B cell (primary cell): ENCODE measurements at regions not wholly inside any gene's neighbourhood (a gene's known extent, or its start where the extent isn't known, plus 50 kb on each side); places are given as distances from the start of the nearest gene placed in this dataset.

ENCODE experiments used
- ATAC-seq: fragments of 200-7000 bp; cut with Tn5 transposase; one replicate; pipeline ENCODE4 v1.10.0; 2021; ENCODE audit warnings: low read depth, mild to moderate bottlenecking, moderate number of reproducible peaks, moderate library complexity
- CTCF ChIA-PET: fragments of 350-600 bp; sonication (Branson Sonifier 250); formaldehyde crosslinking; loops from one replicate; lab custom pipeline; 2021; ENCODE audit warnings: antibody characterized with exemption, inconsistent platforms; lab: Charles Lee
- POLR2A ChIA-PET: fragments of 350-600 bp; sonication (Branson Sonifier 250); formaldehyde crosslinking; loops from one replicate; lab custom pipeline; 2021; ENCODE audit warnings: antibody characterized with exemption; lab: Charles Lee
- DNase-seq: peaks from one replicate; pipeline ENCODE4 v3.0.0; 2013
- H2AFZ ChIP-seq: 2 replicates; pipeline ENCODE4 v1.6.1; 2012; ENCODE audit warnings: mild to moderate bottlenecking, low read depth, low read length; ENCODE audit not compliant: insufficient read depth, poor library complexity, severe bottlenecking
- H3K27ac ChIP-seq, 2 donors: 1 replicate in 1 of 2; 2 replicates in 1 of 2; pipeline ENCODE4 v1.5.1; 2012 to 2013; ENCODE audit warnings: low read length in 2 of 2, mild to moderate bottlenecking in 2 of 2, moderate library complexity in 1 of 2
- H3K27me3 ChIP-seq, 4 experiments: fragments of 200-600 bp in 1 of 4; sonication (generic) in 1 of 4; replicated peaks in 1 of 4; 1 replicate in 2 of 4; 2 replicates in 2 of 4; pipeline versions ENCODE4 v1.6.1 to v1.7.0; 2013 to 2016; ENCODE audit warnings: low read length in 3 of 4, mild to moderate bottlenecking in 2 of 4, mixed read lengths in 1 of 4, moderate library complexity in 1 of 4; ENCODE audit not compliant: insufficient read depth in 4 of 4, control insufficient read depth in 3 of 4; ENCODE audit errors: control extremely low read depth in 1 of 4
- H3K36me3 ChIP-seq, 2 experiments: replicated peaks in 1 of 2; 1 replicate in 1 of 2; 2 replicates in 1 of 2; pipeline versions ENCODE4 v1.6.1 to v1.7.1; 2013; ENCODE audit warnings: low read length in 1 of 2; ENCODE audit not compliant: insufficient read depth in 2 of 2, control insufficient read depth in 1 of 2; ENCODE audit errors: control extremely low read depth in 1 of 2, extremely low read depth in 1 of 2
- H3K4me1 ChIP-seq, 2 donors: fragments of 200-600 bp in 1 of 2; sonication (generic) in 1 of 2; 1 replicate in 1 of 2; 2 replicates in 1 of 2; pipeline versions ENCODE4 v1.5.1 to v1.6.1; 2013 to 2017; ENCODE audit warnings: low read length in 2 of 2; ENCODE audit not compliant: control insufficient read depth in 2 of 2, insufficient read depth in 2 of 2
- H3K4me2 ChIP-seq: replicated peaks from 2 replicates; pipeline ENCODE3; 2012; ENCODE audit warnings: mild to moderate bottlenecking, low read depth, low read length; ENCODE audit not compliant: poor library complexity, severe bottlenecking
- H3K4me3 ChIP-seq, 5 experiments: fragments of 200-600 bp in 1 of 5; sonication (generic) in 1 of 5; 1 replicate in 3 of 5; 2 replicates in 2 of 5; pipeline versions ENCODE4 v1.5.1 to v1.7.0; 2011 to 2016; ENCODE audit warnings: low read length in 4 of 5, mild to moderate bottlenecking in 4 of 5, low read depth in 2 of 5, control low read depth in 1 of 5, moderate library complexity in 1 of 5; ENCODE audit not compliant: insufficient read depth in 1 of 5; ENCODE audit errors: control extremely low read depth in 1 of 5, extremely low read depth in 1 of 5
- H3K79me2 ChIP-seq: fragments of 200-600 bp; sonication (generic); one replicate; pipeline ENCODE4 v1.6.0; 2016; ENCODE audit warnings: low read length; ENCODE audit not compliant: control insufficient read depth, insufficient read depth
- H3K9ac ChIP-seq: fragments of 200-600 bp; sonication (generic); 2 replicates; pipeline ENCODE4 v1.6.1; 2017; ENCODE audit warnings: mild to moderate bottlenecking, low read length, moderate library complexity
- H3K9me3 ChIP-seq, 3 donors: one replicate each; pipeline versions ENCODE4 v1.6.1 to v1.7.1; 2013; ENCODE audit warnings: low read length in 2 of 3; ENCODE audit not compliant: control insufficient read depth in 2 of 3, insufficient read depth in 1 of 3; ENCODE audit errors: control extremely low read depth in 1 of 3
- H4K20me1 ChIP-seq: 2 replicates; pipeline ENCODE4 v1.6.0; 2012; ENCODE audit warnings: mild to moderate bottlenecking, low read length; ENCODE audit not compliant: insufficient read depth, control insufficient read depth, poor library complexity, severe bottlenecking
- H3K27ac Mint-ChIP-seq: one replicate; pipeline ENCODE4 v1.8.0; 2021; ENCODE audit warnings: mixed read lengths
- H3K27me3 Mint-ChIP-seq: one replicate; pipeline ENCODE4 v1.8.0; 2021; ENCODE audit warnings: mixed read lengths
- H3K4me1 Mint-ChIP-seq: one replicate; pipeline ENCODE4 v1.8.0; 2021; ENCODE audit warnings: mixed read lengths
- H3K4me3 Mint-ChIP-seq: one replicate; pipeline ENCODE4 v1.8.0; 2021; ENCODE audit warnings: mixed read lengths
- H3K9me3 Mint-ChIP-seq: one replicate; pipeline ENCODE4 v1.8.0; 2022; ENCODE audit warnings: mixed read lengths; ENCODE audit not compliant: insufficient read depth
- EZH2 ChIP-seq: IDR thresholded peaks from 2 replicates; pipeline ENCODE4 v1.6.1; 2012; ENCODE audit warnings: borderline replicate concordance, low read depth, mild to moderate bottlenecking, moderate library complexity, low read length; ENCODE audit not compliant: insufficient read depth, poor library complexity, severe bottlenecking
- WGBS: methylation state at CpG from one replicate; pipeline ENCODE4 v1.1.5; 2013; ENCODE audit warnings: missing lambda C conversion rate; ENCODE audit not compliant: insufficient coverage; 5-methylcytosine and 5-hydroxymethylcytosine counted together
- intact Hi-C: fragments of 100-400 bp; cut with micrococcal nuclease; formaldehyde crosslinking; loops from one replicate; pipeline ENCODE4 v1.10.0; 2022
- TF ChIP-seq, protein P1 (sequence below): fragments of 200-600 bp; IDR thresholded peaks from one replicate; pipeline ENCODE4 v1.8.0; 2022; ENCODE audit warnings: antibody characterized with exemption, mild to moderate bottlenecking

GRCh38 chr15:84111575-84111974 is 124.0 kb upstream of the GOLGA6L4 start:
- Mint-ChIP-seq H3K4me1 (no peaks in the 10 kb centered on the region), H3K27me3 (peaks cover 29% of the 10 kb centered on the region), H3K27ac (no peak overlapping the region), H3K9me3 (no peaks in the 10 kb centered on the region), H3K4me3 (no peak overlapping the region)
- no CpG with 5 or more reads among the region's 2 CpGs for WGBS
- Histone ChIP-seq H3K9ac (no peak overlapping the region), H3K4me1 (no peaks in the 10 kb centered on the region), H3K36me3 (no peaks in the 10 kb centered on the region), H3K4me3 (no peak overlapping the region), H2AFZ (no peak overlapping the region), H3K4me2 (no peak overlapping the region), H3K79me2 (no peaks in the 10 kb centered on the region), H3K27ac (no peak overlapping the region), H3K9me3 (no peaks in the 10 kb centered on the region), H3K27me3 (no peaks in the 10 kb centered on the region), H4K20me1 (no peaks in the 10 kb centered on the region)
- POLR2A ChIA-PET: no interaction called here
- ATAC-seq (no peak), DNase-seq (no peak)
- intact Hi-C loops: no loop called here
- CTCF ChIA-PET: no interaction called here
- TF ChIP-seq, protein P1, sequence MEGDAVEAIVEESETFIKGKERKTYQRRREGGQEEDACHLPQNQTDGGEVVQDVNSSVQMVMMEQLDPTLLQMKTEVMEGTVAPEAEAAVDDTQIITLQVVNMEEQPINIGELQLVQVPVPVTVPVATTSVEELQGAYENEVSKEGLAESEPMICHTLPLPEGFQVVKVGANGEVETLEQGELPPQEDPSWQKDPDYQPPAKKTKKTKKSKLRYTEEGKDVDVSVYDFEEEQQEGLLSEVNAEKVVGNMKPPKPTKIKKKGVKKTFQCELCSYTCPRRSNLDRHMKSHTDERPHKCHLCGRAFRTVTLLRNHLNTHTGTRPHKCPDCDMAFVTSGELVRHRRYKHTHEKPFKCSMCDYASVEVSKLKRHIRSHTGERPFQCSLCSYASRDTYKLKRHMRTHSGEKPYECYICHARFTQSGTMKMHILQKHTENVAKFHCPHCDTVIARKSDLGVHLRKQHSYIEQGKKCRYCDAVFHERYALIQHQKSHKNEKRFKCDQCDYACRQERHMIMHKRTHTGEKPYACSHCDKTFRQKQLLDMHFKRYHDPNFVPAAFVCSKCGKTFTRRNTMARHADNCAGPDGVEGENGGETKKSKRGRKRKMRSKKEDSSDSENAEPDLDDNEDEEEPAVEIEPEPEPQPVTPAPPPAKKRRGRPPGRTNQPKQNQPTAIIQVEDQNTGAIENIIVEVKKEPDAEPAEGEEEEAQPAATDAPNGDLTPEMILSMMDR: no peak
- TF ChIP-seq EZH2: no peak

DNA sequence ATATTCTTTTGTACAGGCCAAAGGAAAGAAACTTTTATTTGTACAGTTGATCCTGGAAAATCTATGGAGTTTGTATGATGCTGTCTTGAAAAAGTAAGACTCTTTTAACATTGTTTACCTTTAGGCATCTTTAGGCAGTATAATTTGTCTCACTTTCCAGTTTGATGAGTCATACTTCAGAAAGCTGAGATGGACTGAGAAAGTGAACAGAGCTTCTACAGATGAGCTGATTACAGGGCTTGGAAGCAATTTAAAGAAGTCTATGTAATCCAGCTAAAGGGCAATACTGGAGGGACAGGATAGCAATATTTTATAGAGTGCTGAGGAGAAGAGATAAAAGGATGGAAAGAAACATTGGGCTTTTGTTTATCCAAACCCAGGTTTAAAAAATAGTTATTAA is 123.5 kb upstream of the GOLGA6L4 start:
- TF ChIP-seq EZH2: no peak
- TF ChIP-seq, protein P1: no peak
- no peaks in the 10 kb centered on the region for H3K4me1 Mint-ChIP-seq
- H3K4me1 ChIP-seq: no peaks in the 10 kb centered on the region
- H3K36me3 ChIP-seq: no peaks in the 10 kb centered on the region
- H3K27me3 Mint-ChIP-seq: peaks cover 30% of the 10 kb centered on the region
- no peak overlapping the region for H3K27ac Mint-ChIP-seq
- ATAC-seq (no peak), DNase-seq (no peak)
- H2AFZ ChIP-seq: no peak overlapping the region
- H3K9me3 Mint-ChIP-seq: no peaks in the 10 kb centered on the region
- H4K20me1 ChIP-seq: no peaks in the 10 kb centered on the region
- no peak overlapping the region for H3K4me3 ChIP-seq
- no peaks in the 10 kb centered on the region for H3K79me2 ChIP-seq
- no peak overlapping the region for H3K27ac ChIP-seq
- CTCF ChIA-PET: no interaction called here
- POLR2A ChIA-PET: no interaction called here
- no peak overlapping the region for H3K4me2 ChIP-seq
- no peaks in the 10 kb centered on the region for H3K9me3 ChIP-seq
- H3K4me3 Mint-ChIP-seq: no peak overlapping the region
- intact Hi-C loops: no loop called here
- no peak overlapping the region for H3K9ac ChIP-seq
- no peaks in the 10 kb centered on the region for H3K27me3 ChIP-seq
